GM12878 (cell line): ENCODE measurements at regions not wholly inside any gene's neighbourhood (a gene's known extent, or its start where the extent isn't known, plus 50 kb on each side); places are given as distances from the start of the nearest gene placed in this dataset.

Experiments used
- ATAC-seq: fragments of 200-7000 bp; cut with Tn5 transposase; 3 replicates; pipeline ENCODE4 v1.9.1; 2020; ENCODE audit warnings: mild to moderate bottlenecking, moderate library complexity
- BruUV-seq: library from RNA; stranded (reverse); fragments of 400-500 nt; replicated peaks from 2 replicates; lab custom pipeline; 2021; lab: Mats Ljungman, UMichigan
- CTCF ChIA-PET: fragments of 300-600 bp; sonication (Branson Sonifier 250); formaldehyde crosslinking; extraction: SDS; loops from one replicate; lab custom pipeline; 2021; ENCODE audit warnings: inconsistent platforms; lab: Yijun Ruan, JAX
- POLR2A ChIA-PET: fragments of 350-600 bp; formaldehyde crosslinking; extraction: SDS; loops from one replicate; lab custom pipeline; 2021; ENCODE audit warnings: inconsistent platforms; lab: Charles Lee
- RAD21 ChIA-PET: fragments of 300-600 bp; sonication (Branson Sonifier 250); formaldehyde crosslinking; loops from one replicate; lab custom pipeline; 2023; ENCODE audit warnings: antibody characterized with exemption; ENCODE audit not compliant: unreplicated experiment; lab: Charles Lee
- SMC1A ChIA-PET: fragments of 300-600 bp; sonication (Branson Sonifier 250); formaldehyde crosslinking; loops from one replicate; lab custom pipeline; 2023; ENCODE audit not compliant: unreplicated experiment, uncharacterized antibody; lab: Charles Lee
- DNase-seq: peaks from one replicate; pipeline ENCODE4 v3.0.0-alpha.2; 2011; ENCODE audit warnings: low read depth, low spot score
- FAIRE-seq: peaks from 3 replicates; lab custom pipeline; 2011; peaks lifted over from hg19 to GRCh38; lab: Jason Lieb, UNC
- H2AFZ ChIP-seq: 2 replicates; pipeline ENCODE4 v1.6.0; 2011; ENCODE audit warnings: low read depth, low read length, control low read depth; ENCODE audit not compliant: control insufficient read depth
- H3K27ac ChIP-seq: 2 replicates; pipeline ENCODE4 v1.5.1; 2011; ENCODE audit warnings: control low read depth; ENCODE audit not compliant: control insufficient read depth, insufficient read depth
- H3K27me3 ChIP-seq, 2 experiments: replicated peaks in 1 of 2; 2 replicates each; pipeline versions ENCODE4 v1.6.0 to v1.6.1; 2011; ENCODE audit warnings: low read length in 1 of 2; ENCODE audit not compliant: control insufficient read depth in 2 of 2, insufficient read depth in 2 of 2
- H3K36me3 ChIP-seq, 2 experiments: 2 replicates each; pipeline ENCODE4 v1.5.1; 2011; ENCODE audit warnings: low read length in 1 of 2; ENCODE audit not compliant: control insufficient read depth in 2 of 2, insufficient read depth in 2 of 2
- H3K4me1 ChIP-seq: 2 replicates; pipeline ENCODE4 v1.6.1; 2011; ENCODE audit warnings: mild to moderate bottlenecking, low read length, moderate library complexity, mixed read lengths; ENCODE audit not compliant: control insufficient read depth, insufficient read depth
- H3K4me2 ChIP-seq: 2 replicates; pipeline ENCODE4 v1.6.0; 2011; ENCODE audit warnings: control low read depth; ENCODE audit not compliant: control insufficient read depth, insufficient read depth
- H3K4me3 ChIP-seq: fragments of 200-600 bp; sonication (generic); 2 replicates; pipeline ENCODE4 v1.5.1; 2016
- H3K79me2 ChIP-seq: 2 replicates; pipeline ENCODE4 v1.6.0; 2011; ENCODE audit warnings: low read length; ENCODE audit not compliant: control insufficient read depth, insufficient read depth
- H3K9ac ChIP-seq: 2 replicates; pipeline ENCODE4 v1.8.0; 2011; ENCODE audit warnings: low read length, control low read depth, mixed read lengths; ENCODE audit not compliant: control insufficient read depth, insufficient read depth
- H3K9me3 ChIP-seq: replicated peaks from 3 replicates; pipeline ENCODE4 v1.5.1; 2011; ENCODE audit warnings: mild to moderate bottlenecking, low read length; ENCODE audit not compliant: control insufficient read depth, insufficient read depth
- H4K20me1 ChIP-seq: 2 replicates; pipeline ENCODE4 v1.6.0; 2011; ENCODE audit not compliant: control insufficient read depth, insufficient read depth
- BRCA1 ChIP-seq: IDR thresholded peaks from 2 replicates; pipeline ENCODE4 v1.6.1; 2011; ENCODE audit warnings: low read depth, low read length, improper control_type of control experiment
- CUX1 ChIP-seq: IDR thresholded peaks from 2 replicates; pipeline ENCODE4 v1.6.1; 2012; ENCODE audit warnings: improper control_type of control experiment, low read depth, low read length; ENCODE audit not compliant: insufficient replicate concordance
- E4F1 ChIP-seq: fragments of 450-650 bp; IDR thresholded peaks from 2 replicates; pipeline ENCODE4 v1.6.1; 2018; ENCODE audit warnings: borderline replicate concordance, mild to moderate bottlenecking; ENCODE audit not compliant: partially characterized antibody
- NR2C1 ChIP-seq: fragments of 450-650 bp; IDR thresholded peaks from 2 replicates; pipeline ENCODE4 v1.6.1; 2017; ENCODE audit warnings: antibody characterized with exemption, mild to moderate bottlenecking, moderate library complexity
- USF1 ChIP-seq: IDR thresholded peaks from 2 replicates; pipeline ENCODE4 v1.6.1; 2011; ENCODE audit warnings: borderline replicate concordance, low read depth, mild to moderate bottlenecking, moderate library complexity, mixed read lengths, low read length; ENCODE audit not compliant: insufficient read depth; ENCODE audit errors: extremely low read length
- ZNF592 ChIP-seq: fragments of 450-650 bp; IDR thresholded peaks from 2 replicates; pipeline ENCODE4 v1.6.1; 2017; ENCODE audit warnings: mild to moderate bottlenecking, moderate library complexity
- WGBS: methylation state at CpG from one replicate; pipeline ENCODE4 v1.1.6; 2016; ENCODE audit warnings: low lambda C conversion rate; ENCODE audit not compliant: insufficient replicate concordance, insufficient coverage; ENCODE audit errors: missing lambda C conversion rate; 5-methylcytosine and 5-hydroxymethylcytosine counted together
- in situ Hi-C: fragments of 300-500 bp; cut with MboI; formaldehyde crosslinking; loops from 9 replicates; pipeline ENCODE4 v1.14.3; 2018; ENCODE audit warnings: mixed read lengths
- intact Hi-C: fragments of 100-400 bp; cut with micrococcal nuclease; formaldehyde crosslinking; loops from one replicate; pipeline ENCODE4 v1.14.2; 2022; ENCODE audit not compliant: unreplicated experiment

- TF ChIP-seq CUX1 = no peak
Observed at GRCh38 chr3:194013928-194014327, 122.0 kb upstream of the HES1 start (continued).

- no peaks in the 10 kb centered on the region for H3K36me3 ChIP-seq
- H2AFZ ChIP-seq = no peak overlapping the region
- no peak overlapping the region for H3K4me2 ChIP-seq
- peaks cover 0 to 2% of the 10 kb centered on the region in 2 experiments; a peak in 3 of 4 replicates for H3K27me3 ChIP-seq
- FAIRE-seq = no peak
- ChIA-PET CTCF (no interaction called here), POLR2A (no interaction called here), SMC1A (interaction anchor here (0.5 kb wide), 1 partner anchor 32 kb away, joined by 3 read pairs; no protein-coding TSS in a partner anchor), RAD21 (no interaction called here)
- intact Hi-C loops = no loop called here
- no peaks in the 10 kb centered on the region for H3K79me2 ChIP-seq
- DNase-seq = no peak
- no peaks in the 10 kb centered on the region for H4K20me1 ChIP-seq
- WGBS = 60% methylated on average over 4 of the region's 4 CpGs
- ATAC-seq = no peak
- H3K4me1 ChIP-seq = no peaks in the 10 kb centered on the region
- no peak overlapping the region for H3K27ac ChIP-seq
- no TSS peak for BruUV-seq
- in situ Hi-C loops = no loop called here
- H3K9ac ChIP-seq = no peak overlapping the region
- no peak overlapping the region for H3K4me3 ChIP-seq
- H3K9me3 ChIP-seq = no peaks in the 10 kb centered on the region; the same call in 2 of the 3 replicates
- no peak for TF ChIP-seq NR2C1
- TF ChIP-seq E4F1 = no peak
- TF ChIP-seq ZNF592 = no peak
- no peak for TF ChIP-seq BRCA1
- no peak for TF ChIP-seq USF1
Observed at GRCh38 chr3:194014756-194015155, 121.2 kb upstream of the HES1 start.
